ENCODE measurements at regions not wholly inside any gene's neighbourhood (a gene's known extent, or its start where the extent isn't known, plus 50 kb on each side); places are given as distances from the start of the nearest gene placed in this dataset.

DNA sequence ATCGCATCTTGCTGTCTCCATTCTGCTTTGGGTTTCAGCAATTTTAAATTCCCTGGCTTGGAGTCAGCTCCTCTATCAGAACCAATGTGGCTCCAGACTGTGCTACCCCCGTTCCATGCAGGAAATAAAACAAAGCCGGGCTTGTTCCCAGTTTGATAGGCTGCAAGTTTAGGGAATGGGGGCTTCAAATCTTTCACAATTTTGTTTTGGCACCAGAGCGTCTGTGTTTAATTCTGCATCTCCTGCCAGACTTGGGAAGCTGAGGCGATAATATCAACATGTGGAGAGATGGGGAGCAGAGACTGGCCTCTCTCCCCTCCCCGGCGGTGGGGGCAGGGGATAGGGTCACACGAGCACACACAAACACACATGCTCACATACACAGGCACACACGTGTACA is 305.9 kb downstream of the FGFR2 start:
- no peak overlapping the region for H2AFZ ChIP-seq (ENCODE audit: low read depth, low read length, severe bottlenecking)
- H3K36me3 ChIP-seq (ENCODE audit: low read length): no peaks in the 10 kb centered on the region
- H3K9me3 ChIP-seq (ENCODE audit: insufficient read depth, low read length): no peaks in the 10 kb centered on the region
- no peaks in the 10 kb centered on the region for H4K20me1 ChIP-seq (ENCODE audit: low read depth, low read length)
- H3K27me3 ChIP-seq (ENCODE audit: low read length): no peaks in the 10 kb centered on the region
- no peaks in the 10 kb centered on the region for H3K79me2 ChIP-seq (ENCODE audit: insufficient read depth, low read length)
- no peak overlapping the region for H3K4me3 ChIP-seq (ENCODE audit: insufficient read depth, low read length, poor library complexity, severe bottlenecking)
- H3F3A ChIP-seq (ENCODE audit: insufficient read depth): no peaks in the 10 kb centered on the region
- no peak overlapping the region for H3K27ac ChIP-seq (ENCODE audit: low read depth, low read length)
- TF ChIP-seq, protein P1, sequence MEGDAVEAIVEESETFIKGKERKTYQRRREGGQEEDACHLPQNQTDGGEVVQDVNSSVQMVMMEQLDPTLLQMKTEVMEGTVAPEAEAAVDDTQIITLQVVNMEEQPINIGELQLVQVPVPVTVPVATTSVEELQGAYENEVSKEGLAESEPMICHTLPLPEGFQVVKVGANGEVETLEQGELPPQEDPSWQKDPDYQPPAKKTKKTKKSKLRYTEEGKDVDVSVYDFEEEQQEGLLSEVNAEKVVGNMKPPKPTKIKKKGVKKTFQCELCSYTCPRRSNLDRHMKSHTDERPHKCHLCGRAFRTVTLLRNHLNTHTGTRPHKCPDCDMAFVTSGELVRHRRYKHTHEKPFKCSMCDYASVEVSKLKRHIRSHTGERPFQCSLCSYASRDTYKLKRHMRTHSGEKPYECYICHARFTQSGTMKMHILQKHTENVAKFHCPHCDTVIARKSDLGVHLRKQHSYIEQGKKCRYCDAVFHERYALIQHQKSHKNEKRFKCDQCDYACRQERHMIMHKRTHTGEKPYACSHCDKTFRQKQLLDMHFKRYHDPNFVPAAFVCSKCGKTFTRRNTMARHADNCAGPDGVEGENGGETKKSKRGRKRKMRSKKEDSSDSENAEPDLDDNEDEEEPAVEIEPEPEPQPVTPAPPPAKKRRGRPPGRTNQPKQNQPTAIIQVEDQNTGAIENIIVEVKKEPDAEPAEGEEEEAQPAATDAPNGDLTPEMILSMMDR (IDR thresholded peaks at IDR 0.05; ENCODE audit: insufficient read depth, low read length, poor library complexity, severe bottlenecking): no peak
- no peak overlapping the region for H3K4me2 ChIP-seq (ENCODE audit: low read depth, low read length, poor library complexity, severe bottlenecking)
- no peak overlapping the region for H3K9ac ChIP-seq (ENCODE audit: low read length)
- H3K9me2 ChIP-seq (replicated peaks; ENCODE audit: insufficient read depth, low read length): no peaks in the 10 kb centered on the region

DNA sequence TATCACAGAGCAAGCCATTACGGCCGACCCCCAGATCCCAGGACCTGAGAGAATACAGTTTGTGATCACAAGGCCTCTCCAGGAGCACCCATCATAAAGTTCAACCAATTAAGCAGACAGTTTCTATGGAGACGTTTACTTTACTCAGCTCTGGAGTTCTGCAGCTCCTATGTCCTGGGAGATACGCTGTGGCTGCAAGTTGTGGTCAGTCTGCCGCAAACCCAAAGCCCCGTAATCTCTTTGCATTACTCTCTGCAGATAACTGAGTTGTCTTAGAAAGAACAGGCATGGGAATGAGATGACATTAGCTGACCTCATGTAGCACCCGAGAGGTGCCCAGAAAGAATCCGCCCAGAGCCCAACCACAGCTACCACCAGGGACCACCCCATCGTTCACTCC is 305.1 kb downstream of the FGFR2 start:
- no peak overlapping the region for H3K4me3 ChIP-seq (ENCODE audit: insufficient read depth, low read length, poor library complexity, severe bottlenecking)
- no peak overlapping the region for H3K4me2 ChIP-seq (ENCODE audit: low read depth, low read length, poor library complexity, severe bottlenecking)
- no peaks in the 10 kb centered on the region for H3K36me3 ChIP-seq (ENCODE audit: low read length)
- no peaks in the 10 kb centered on the region for H3K79me2 ChIP-seq (ENCODE audit: insufficient read depth, low read length)
- no peaks in the 10 kb centered on the region for H3F3A ChIP-seq (ENCODE audit: insufficient read depth)
- no peaks in the 10 kb centered on the region for H3K9me3 ChIP-seq (ENCODE audit: insufficient read depth, low read length)
- no peaks in the 10 kb centered on the region for H3K9me2 ChIP-seq (replicated peaks; ENCODE audit: insufficient read depth, low read length)
- TF ChIP-seq, protein P1 (IDR thresholded peaks at IDR 0.05; ENCODE audit: insufficient read depth, low read length, poor library complexity, severe bottlenecking): no peak
- no peak for TF ChIP-seq EZH2phosphoT487 (conservative IDR thresholded peaks at IDR 0.05; ENCODE audit: low read length)
- no peak overlapping the region for H3K27ac ChIP-seq (ENCODE audit: low read depth, low read length)
- H3K9ac ChIP-seq (ENCODE audit: low read length): no peak overlapping the region
- no peak overlapping the region for H2AFZ ChIP-seq (ENCODE audit: low read depth, low read length, severe bottlenecking)
- no peaks in the 10 kb centered on the region for H3K27me3 ChIP-seq (ENCODE audit: low read length)
- H4K20me1 ChIP-seq (ENCODE audit: low read depth, low read length): no peaks in the 10 kb centered on the region

DNA sequence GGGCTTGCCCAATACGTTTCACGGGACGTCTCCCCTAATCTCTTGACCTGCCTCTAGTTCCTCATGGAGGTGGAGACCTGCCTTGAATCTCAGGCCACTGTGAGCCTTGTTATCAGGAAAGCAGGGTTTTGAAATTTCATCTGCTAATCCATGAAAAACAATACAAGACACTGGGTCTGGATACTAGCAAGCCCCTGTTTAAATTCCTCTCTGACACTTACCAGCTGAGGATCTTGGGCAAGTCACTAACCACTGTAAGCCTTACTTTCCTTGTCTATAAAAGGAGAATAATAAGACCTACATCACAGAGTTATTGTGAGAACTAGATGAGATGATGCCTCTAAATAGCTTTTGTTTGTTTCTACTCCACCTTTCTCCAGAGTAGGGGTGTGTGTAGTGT is 303.6 kb downstream of the FGFR2 start:
- H3F3A ChIP-seq (ENCODE audit: insufficient read depth): no peaks in the 10 kb centered on the region
- H3K9me3 ChIP-seq (ENCODE audit: insufficient read depth, low read length): no peaks in the 10 kb centered on the region
- no peaks in the 10 kb centered on the region for H3K27me3 ChIP-seq (ENCODE audit: low read length)
- no peaks in the 10 kb centered on the region for H3K36me3 ChIP-seq (ENCODE audit: low read length)
- H3K4me3 ChIP-seq (ENCODE audit: insufficient read depth, low read length, poor library complexity, severe bottlenecking): no peak overlapping the region
- no peak overlapping the region for H3K27ac ChIP-seq (ENCODE audit: low read depth, low read length)
- H2AFZ ChIP-seq (ENCODE audit: low read depth, low read length, severe bottlenecking): no peak overlapping the region
- TF ChIP-seq, protein P1 (IDR thresholded peaks at IDR 0.05; ENCODE audit: insufficient read depth, low read length, poor library complexity, severe bottlenecking): no peak
- TF ChIP-seq EZH2phosphoT487 (conservative IDR thresholded peaks at IDR 0.05; ENCODE audit: low read length): no peak
- H4K20me1 ChIP-seq (ENCODE audit: low read depth, low read length): no peaks in the 10 kb centered on the region
- H3K9me2 ChIP-seq (replicated peaks; ENCODE audit: insufficient read depth, low read length): no peaks in the 10 kb centered on the region
- no peak overlapping the region for H3K9ac ChIP-seq (ENCODE audit: low read length)
- no peak overlapping the region for H3K4me2 ChIP-seq (ENCODE audit: low read depth, low read length, poor library complexity, severe bottlenecking)
- H3K79me2 ChIP-seq (ENCODE audit: insufficient read depth, low read length): no peaks in the 10 kb centered on the region

DNA sequence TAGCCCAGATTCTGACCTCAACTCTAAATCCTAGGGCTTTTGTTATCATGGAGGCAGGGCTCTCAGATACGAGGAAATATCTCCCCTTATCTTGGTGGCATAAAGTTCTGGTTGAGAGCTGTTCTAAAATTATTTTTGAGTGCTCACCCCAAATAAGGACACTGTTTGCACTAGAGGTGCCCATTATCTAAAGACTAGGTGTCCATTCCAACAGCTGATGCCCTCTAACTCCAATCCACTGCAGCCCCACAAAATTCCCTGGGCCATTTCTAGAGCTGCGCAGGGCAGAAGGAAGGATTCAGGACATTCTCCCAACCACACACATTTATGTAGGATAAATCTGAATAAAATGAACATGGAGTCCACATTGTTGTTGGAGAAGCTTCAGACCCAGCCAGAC is 301.9 kb downstream of the FGFR2 start:
- TF ChIP-seq, protein P1 (IDR thresholded peaks at IDR 0.05; ENCODE audit: insufficient read depth, low read length, poor library complexity, severe bottlenecking): no peak
- TF ChIP-seq EZH2phosphoT487 (conservative IDR thresholded peaks at IDR 0.05; ENCODE audit: low read length): no peak
- no peaks in the 10 kb centered on the region for H3K27me3 ChIP-seq (ENCODE audit: low read length)
- no peak overlapping the region for H3K27ac ChIP-seq (ENCODE audit: low read depth, low read length)
- H3F3A ChIP-seq (ENCODE audit: insufficient read depth): no peaks in the 10 kb centered on the region
- no peak overlapping the region for H3K4me3 ChIP-seq (ENCODE audit: insufficient read depth, low read length, poor library complexity, severe bottlenecking)
- H3K9me3 ChIP-seq (ENCODE audit: insufficient read depth, low read length): no peaks in the 10 kb centered on the region
- no peak overlapping the region for H3K9ac ChIP-seq (ENCODE audit: low read length)
- no peaks in the 10 kb centered on the region for H3K9me2 ChIP-seq (replicated peaks; ENCODE audit: insufficient read depth, low read length)
- no peak overlapping the region for H2AFZ ChIP-seq (ENCODE audit: low read depth, low read length, severe bottlenecking)
- no peaks in the 10 kb centered on the region for H3K79me2 ChIP-seq (ENCODE audit: insufficient read depth, low read length)
- no peaks in the 10 kb centered on the region for H4K20me1 ChIP-seq (ENCODE audit: low read depth, low read length)
- no peak overlapping the region for H3K4me2 ChIP-seq (ENCODE audit: low read depth, low read length, poor library complexity, severe bottlenecking)
- H3K36me3 ChIP-seq (ENCODE audit: low read length): no peaks in the 10 kb centered on the region
